H1 (cell line): ENCODE measurements at regions not wholly inside any gene's neighbourhood (a gene's known extent, or its start where the extent isn't known, plus 50 kb on each side); places are given as distances from the start of the nearest gene placed in this dataset.

Experiments used
- CTCF ChIA-PET: fragments of 300-600 bp; sonication (Branson Sonifier 250); formaldehyde crosslinking; loops from one replicate; lab custom pipeline; 2021; ENCODE audit not compliant: partially characterized antibody; lab: Charles Lee
- POLR2A ChIA-PET: fragments of 300-600 bp; sonication (Branson Sonifier 250); formaldehyde crosslinking; loops from one replicate; lab custom pipeline; 2021; ENCODE audit warnings: inconsistent platforms; ENCODE audit not compliant: partially characterized antibody; lab: Charles Lee
- DNase-seq, 2 experiments: peaks; one replicate each; pipeline versions ENCODE4 v3.0.0 to v3.0.0-alpha.2; 2010 to 2022; ENCODE audit warnings: low spot score in 2 of 2, low read depth in 1 of 2, mixed read lengths in 1 of 2
- FAIRE-seq: peaks from 2 replicates; lab custom pipeline; 2011; peaks lifted over from hg19 to GRCh38; lab: Jason Lieb, UNC
- H2AFZ ChIP-seq: 2 replicates; pipeline ENCODE4 v1.8.1; 2012; ENCODE audit warnings: low read length, inconsistent platforms
- H2AK5ac ChIP-seq: 2 replicates; pipeline ENCODE4 v1.6.1; 2013; ENCODE audit warnings: low read depth, low read length
- H2BK120ac ChIP-seq: replicated peaks from 2 replicates; pipeline ENCODE3; 2013; ENCODE audit warnings: low read depth, low read length, inconsistent platforms
- H2BK12ac ChIP-seq: 2 replicates; pipeline ENCODE4 v1.6.1; 2013; ENCODE audit warnings: low read depth, low read length
- H2BK15ac ChIP-seq: 2 replicates; pipeline ENCODE4 v1.6.1; 2013; ENCODE audit warnings: low read length
- H2BK20ac ChIP-seq: 2 replicates; pipeline ENCODE4 v1.6.1; 2013; ENCODE audit warnings: low read length
- H2BK5ac ChIP-seq: 2 replicates; pipeline ENCODE4 v1.6.1; 2013; ENCODE audit warnings: low read depth, low read length
- H3K14ac ChIP-seq: 2 replicates; pipeline ENCODE4 v1.6.1; 2013; ENCODE audit warnings: inconsistent platforms; ENCODE audit not compliant: insufficient read length
- H3K18ac ChIP-seq: 2 replicates; pipeline ENCODE4 v1.6.1; 2013; ENCODE audit warnings: low read length; ENCODE audit errors: extremely low read depth
- H3K23ac ChIP-seq: 2 replicates; pipeline ENCODE4 v1.6.1; 2013; ENCODE audit warnings: inconsistent platforms; ENCODE audit not compliant: insufficient read length
- H3K23me2 ChIP-seq: 2 replicates; pipeline ENCODE4 v1.6.1; 2013; ENCODE audit warnings: low read depth, low read length
- H3K27ac ChIP-seq: 2 replicates; pipeline ENCODE4 v1.6.1; 2011; ENCODE audit warnings: low read depth, low read length, inconsistent platforms
- H3K27me3 ChIP-seq, 4 experiments: replicated peaks in 1 of 4; 1 replicate in 1 of 4; 2 replicates in 3 of 4; pipeline versions ENCODE4 v1.6.1 to v1.8.1; 2011 to 2013; ENCODE audit warnings: low read length in 3 of 4, mild to moderate bottlenecking in 3 of 4, inconsistent platforms in 2 of 4, mixed read lengths in 2 of 4, moderate library complexity in 1 of 4; ENCODE audit not compliant: control insufficient read depth in 3 of 4, insufficient read depth in 3 of 4; ENCODE audit errors: extremely low read depth in 1 of 4
- H3K36me3 ChIP-seq, 4 experiments: 2 replicates each; pipeline versions ENCODE4 v1.6.1 to v1.8.1; 2011 to 2013; ENCODE audit warnings: mild to moderate bottlenecking in 4 of 4, low read length in 3 of 4, moderate library complexity in 2 of 4, control low read depth in 1 of 4, inconsistent platforms in 1 of 4; ENCODE audit not compliant: insufficient read depth in 4 of 4, control insufficient read depth in 2 of 4
- H3K4ac ChIP-seq: replicated peaks from 2 replicates; pipeline ENCODE3; 2013; ENCODE audit warnings: low read length, low read depth, mixed read lengths, inconsistent platforms; ENCODE audit not compliant: insufficient read length
- H3K4me1 ChIP-seq, 4 experiments: replicated peaks in 1 of 4; 1 replicate in 1 of 4; 2 replicates in 3 of 4; pipeline versions ENCODE4 v1.6.1 to v1.8.1; 2011 to 2013; ENCODE audit warnings: low read length in 3 of 4, inconsistent platforms in 2 of 4, mixed read lengths in 1 of 4; ENCODE audit not compliant: insufficient read depth in 4 of 4, control insufficient read depth in 3 of 4
- H3K4me2 ChIP-seq, 2 experiments: 2 replicates each; pipeline versions ENCODE4 v1.6.1 to v1.8.1; 2011 to 2013; ENCODE audit warnings: low read depth in 2 of 2, low read length in 2 of 2, control low read depth in 1 of 2, inconsistent platforms in 1 of 2, mild to moderate bottlenecking in 1 of 2; ENCODE audit not compliant: insufficient read depth in 1 of 2
- H3K4me3 ChIP-seq, 4 experiments: fragments of 200-600, 300-600 bp in 1 of 4; sonication (generic), shearing (Covaris generic), sonication (Bioruptor Twin) in 1 of 4; 2 replicates each; pipeline versions ENCODE4 v1.5.1 to v1.8.1; 2011 to 2016; ENCODE audit warnings: low read length in 4 of 4, low read depth in 3 of 4, control low read depth in 2 of 4, inconsistent platforms in 2 of 4, mild to moderate bottlenecking in 2 of 4, mixed read lengths in 1 of 4, moderate library complexity in 1 of 4; ENCODE audit not compliant: insufficient read depth in 2 of 4; ENCODE audit errors: extremely low read depth in 1 of 4
- H3K56ac ChIP-seq: replicated peaks from 2 replicates; pipeline ENCODE3; 2013; ENCODE audit warnings: low read depth, mild to moderate bottlenecking, mixed read lengths, low read length, inconsistent platforms; ENCODE audit not compliant: insufficient read length
- H3K79me1 ChIP-seq: 2 replicates; pipeline ENCODE4 v1.6.1; 2013; ENCODE audit warnings: low read depth, low read length, control low read depth
- H3K79me2 ChIP-seq, 2 experiments: 2 replicates each; pipeline versions ENCODE4 v1.6.1 to v1.8.1; 2012 to 2013; ENCODE audit warnings: low read length in 2 of 2, mild to moderate bottlenecking in 2 of 2, inconsistent platforms in 1 of 2; ENCODE audit not compliant: insufficient read depth in 2 of 2, control insufficient read depth in 1 of 2
- H3K9ac ChIP-seq, 4 experiments: replicated peaks in 1 of 4; 1 replicate in 1 of 4; 2 replicates in 3 of 4; pipeline versions ENCODE4 v1.6.1 to v1.8.1; 2011 to 2013; ENCODE audit warnings: low read depth in 3 of 4, low read length in 3 of 4, control low read depth in 2 of 4, mild to moderate bottlenecking in 2 of 4, moderate library complexity in 2 of 4, inconsistent platforms in 1 of 4; ENCODE audit errors: extremely low read depth in 1 of 4
- H3K9me3 ChIP-seq, 2 experiments: 2 replicates each; pipeline versions ENCODE4 v1.6.1 to v1.8.1; 2012 to 2013; ENCODE audit warnings: mild to moderate bottlenecking in 2 of 2, moderate library complexity in 2 of 2, control low read depth in 1 of 2, inconsistent platforms in 1 of 2, low read depth in 1 of 2, low read length in 1 of 2, mixed read lengths in 1 of 2; ENCODE audit not compliant: insufficient read depth in 2 of 2
- H4K20me1 ChIP-seq, 2 experiments: replicated peaks in 1 of 2; 2 replicates each; pipeline versions ENCODE3 to v1.8.1; 2011 to 2013; ENCODE audit warnings: inconsistent platforms in 2 of 2, low read length in 2 of 2, mild to moderate bottlenecking in 1 of 2; ENCODE audit not compliant: insufficient read depth in 2 of 2, control insufficient read depth in 1 of 2
- H4K5ac ChIP-seq: 2 replicates; pipeline ENCODE4 v1.6.1; 2013; ENCODE audit warnings: low read length, low read depth, mixed read lengths, inconsistent platforms; ENCODE audit not compliant: insufficient read length
- H4K8ac ChIP-seq: 2 replicates; pipeline ENCODE4 v1.8.0; 2013; ENCODE audit warnings: mild to moderate bottlenecking, moderate library complexity, low read length, inconsistent platforms; ENCODE audit not compliant: insufficient read depth; ENCODE audit errors: extremely low read depth
- H4K91ac ChIP-seq: replicated peaks from 2 replicates; pipeline ENCODE3; 2013; ENCODE audit warnings: low read length, mixed read lengths, inconsistent platforms; ENCODE audit not compliant: insufficient read length
- CBX5 ChIP-seq: fragments of 300-800, 300-1000 bp; sonication (generic); IDR thresholded peaks from 2 replicates; pipeline ENCODE4 v1.7.1; 2016; ENCODE audit warnings: antibody characterized with exemption, low read length, low read depth
- CHD2 ChIP-seq: IDR thresholded peaks from 2 replicates; pipeline ENCODE4 v1.6.1; 2012; ENCODE audit warnings: low read length, improper control_type of control experiment
- JUN ChIP-seq: IDR thresholded peaks from 2 replicates; pipeline ENCODE4 v1.6.1; 2011; ENCODE audit warnings: low read depth, mild to moderate bottlenecking, improper control_type of control experiment, low read length
- KDM5A ChIP-seq: fragments of 200-600 bp; IDR thresholded peaks from 2 replicates; pipeline ENCODE4 v1.7.1; 2012; ENCODE audit warnings: mild to moderate bottlenecking, low read length, inconsistent platforms, mixed read lengths
- MAFK ChIP-seq: IDR thresholded peaks from 2 replicates; pipeline ENCODE4 v1.6.1; 2012; ENCODE audit warnings: low read depth, mild to moderate bottlenecking, improper control_type of control experiment, low read length
- MAX ChIP-seq: IDR thresholded peaks from 2 replicates; pipeline ENCODE4 v1.6.1; 2012; ENCODE audit warnings: inconsistent platforms
- POLR2A ChIP-seq, 2 experiments: IDR thresholded peaks; 1 replicate in 1 of 2; 2 replicates in 1 of 2; pipeline ENCODE4 v1.6.1; 2011; ENCODE audit warnings: low read depth in 2 of 2, low read length in 2 of 2, mild to moderate bottlenecking in 2 of 2; ENCODE audit errors: control extremely low read depth in 1 of 2
- RFX5 ChIP-seq: IDR thresholded peaks from 2 replicates; pipeline ENCODE4 v1.6.1; 2011; ENCODE audit warnings: low read depth, low read length, improper control_type of control experiment, borderline replicate concordance
- SIN3A ChIP-seq, 2 experiments: IDR thresholded peaks in 1 of 2; conservative IDR thresholded peaks in 1 of 2; 2 replicates each; pipeline ENCODE4 v1.6.1; 2011 to 2012; ENCODE audit warnings: low read length in 2 of 2, improper control_type of control experiment in 1 of 2, low read depth in 1 of 2, mild to moderate bottlenecking in 1 of 2
- TAF7 ChIP-seq: optimal IDR thresholded peaks from 2 replicates; pipeline ENCODE3; 2011; ENCODE audit warnings: low read depth, mild to moderate bottlenecking, inconsistent platforms, low read length, moderate library complexity, borderline replicate concordance
- YY1 ChIP-seq: IDR thresholded peaks from 2 replicates; pipeline ENCODE4 v1.6.1; 2011; ENCODE audit warnings: low read depth, mild to moderate bottlenecking, low read length
- WGBS, 2 experiments: shearing (Covaris generic) in 1 of 2; methylation state at CpG; one replicate each; pipeline versions ENCODE4 v1.1.6 to v1.1.7; 2013 to 2015; ENCODE audit warnings: low lambda C conversion rate in 2 of 2, mixed read lengths in 2 of 2, inconsistent platforms in 1 of 2, low coverage in 1 of 2, missing lambda C conversion rate in 1 of 2; ENCODE audit not compliant: insufficient replicate concordance in 2 of 2, insufficient coverage in 1 of 2, insufficient read length in 1 of 2; ENCODE audit errors: extremely low coverage in 1 of 2, missing lambda C conversion rate in 1 of 2; 5-methylcytosine and 5-hydroxymethylcytosine counted together

- Histone ChIP-seq H3K4me2 (no peak overlapping the region), H3K23ac (no peak overlapping the region)
- TF ChIP-seq SIN3A (conservative IDR thresholded peaks at IDR 0.05 in 1 of 2, IDR thresholded peaks at IDR 0.05 in 1 of 2; ENCODE audit: low read depth in 1 of 2, low read length in 2 of 2) (no peak), KDM5A (no peak), MAX (no peak), JUN (no peak), POLR2A (IDR thresholded peaks at IDR 0.05; ENCODE audit: control extremely low read depth in 1 of 2, low read depth in 2 of 2, low read length in 2 of 2) (no peak), TAF7 (no peak), MAFK (no peak), YY1 (no peak), CBX5 (no peak), CHD2 (no peak), RFX5 (no peak)
- TF ChIP-seq, all 59 proteins: peak for 0
- Histone ChIP-seq H3K27me3 (no peaks in the 10 kb centered on the region), H3K4ac (no peak overlapping the region), H3K79me1 (no peaks in the 10 kb centered on the region), H4K5ac (no peak overlapping the region), H3K36me3 (no peaks in the 10 kb centered on the region), H4K8ac (no peak overlapping the region), H2BK5ac (no peak overlapping the region), H2BK20ac (no peak overlapping the region), H3K9ac (no peak overlapping the region), H4K91ac (no peak overlapping the region), H3K9me3 (no peaks in the 10 kb centered on the region), H3K23me2 (no peaks in the 10 kb centered on the region), H3K27ac (no peak overlapping the region), H3K79me2 (no peaks in the 10 kb centered on the region), H4K20me1 (no peaks in the 10 kb centered on the region), H3K4me1 (peaks cover 0 to 4% (median 0%) of the 10 kb centered on the region in 4 experiments; a peak in 2 of 7 replicates), H3K56ac (no peak overlapping the region), H3K4me3 (no peak overlapping the region), H2AK5ac (no peak overlapping the region), H3K18ac (no peak overlapping the region), H2BK120ac (no peak overlapping the region), H3K14ac (no peak overlapping the region), H2BK15ac (no peak overlapping the region), H2BK12ac (no peak overlapping the region), H2AFZ (no peak overlapping the region)
- ChIA-PET POLR2A (interaction anchor here (1.0 kb wide), 1 partner anchor 10 kb away, joined by 4 read pairs; no protein-coding TSS in a partner anchor), CTCF (interaction anchor here (1.0 to 4.2 kb wide), 4 partner anchors 7 to 123 kb away, joined by 3 to 33 read pairs (median 4); no protein-coding TSS in a partner anchor)
- WGBS, 2 experiments, result 94% methylated on average over 2 of the region's 2 CpGs; no CpG with 5 or more reads in 1 of the 2 experiments
- DNase-seq, result no peak
- no peak for FAIRE-seq
Measured at GRCh38 chr11:15779518-15779917, 576.8 kb downstream of the SOX6 start.
